Testis (tissue), 2 donors: ENCODE measurements at regions not wholly inside any gene's neighbourhood (a gene's known extent, or its start where the extent isn't known, plus 50 kb on each side); places are given as distances from the start of the nearest gene placed in this dataset.

Source experiments
- DNase-seq: peaks from one replicate; pipeline ENCODE4 v3.0.0-alpha.2; 2019
- H3K27ac ChIP-seq, 2 donors: fragments of 200-600 bp; sonication (generic); one replicate each; pipeline ENCODE4 v1.5.1; 2019
- H3K27me3 ChIP-seq: fragments of 200-600 bp; sonication (generic); one replicate; pipeline ENCODE4 v1.5.1; 2019
- H3K36me3 ChIP-seq: fragments of 200-600 bp; sonication (generic); one replicate; pipeline ENCODE4 v1.5.1; 2017; ENCODE audit warnings: low read depth; ENCODE audit errors: missing control alignments
- H3K4me1 ChIP-seq: fragments of 200-600 bp; sonication (generic); one replicate; pipeline ENCODE4 v1.5.1; 2019
- H3K4me3 ChIP-seq, 2 donors: fragments of 200-600 bp; sonication (generic); one replicate each; pipeline ENCODE4 v1.5.1; 2017 to 2019
- H3K9me3 ChIP-seq: fragments of 200-600 bp; sonication (generic); one replicate; pipeline ENCODE4 v1.5.1; 2017
- POLR2A ChIP-seq: fragments of 450-650 bp; IDR thresholded peaks from one replicate; pipeline ENCODE4 v1.6.1; 2017; ENCODE audit warnings: antibody characterized with exemption, mild to moderate bottlenecking, moderate library complexity
- WGBS, 2 donors: methylation state at CpG; one replicate each; pipeline ENCODE4 v1.1.5; 2018; 5-methylcytosine and 5-hydroxymethylcytosine counted together
- intact Hi-C: fragments of 100-400 bp; cut with DNase I; formaldehyde crosslinking; loops from one replicate; pipeline ENCODE4 v1.15.1; 2023; ENCODE audit warnings: low total_unique reads
- TF ChIP-seq, protein P1 (sequence below), 3 experiments: fragments of 450-650 bp in 2 of 3; fragments of 200-600 bp in 1 of 3; sonication (generic) in 1 of 3; IDR thresholded peaks; one replicate each; pipeline ENCODE4 v1.5.1; 2016 to 2019; ENCODE audit warnings: antibody characterized with exemption in 3 of 3, mild to moderate bottlenecking in 2 of 3, moderate library complexity in 1 of 3

DNA sequence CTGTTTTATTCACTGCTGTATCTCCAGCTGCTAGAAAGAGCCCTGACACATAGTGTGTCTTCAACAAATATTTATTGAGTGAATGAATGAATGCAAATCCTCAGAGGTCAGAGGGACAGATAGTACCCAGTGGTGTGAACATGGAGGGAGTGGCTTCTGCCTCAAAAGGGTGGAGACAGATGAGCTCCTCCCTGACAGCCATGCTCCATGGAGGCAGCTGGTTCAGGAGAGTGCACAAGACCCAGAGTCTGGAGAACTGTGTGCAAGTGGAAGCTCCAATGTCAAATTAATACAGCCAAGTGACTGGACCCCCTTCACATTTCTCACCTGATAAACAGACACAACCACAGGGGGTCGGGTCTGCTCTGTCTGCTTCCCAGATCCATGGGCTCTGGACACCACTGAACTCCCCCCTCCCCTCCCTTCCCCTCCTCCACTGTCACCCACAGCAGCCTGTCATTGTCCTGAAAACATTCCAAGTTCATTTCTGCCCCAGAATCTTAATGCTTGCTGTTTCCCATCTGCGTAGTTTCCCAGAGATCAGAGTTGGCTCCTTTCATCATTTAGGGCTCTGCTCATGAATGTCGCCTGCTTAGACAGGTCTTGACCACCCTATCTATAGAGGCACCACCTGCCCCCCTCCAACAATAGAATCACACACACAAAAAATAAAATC, 312.9 kb upstream of the PODXL start:
- WGBS, 2 donors = 83 to 87% methylated on average over 3 of the region's 3 CpGs
- Histone ChIP-seq H3K36me3 (no peaks in the 10 kb centered on the region), H3K4me3 (no peak overlapping the region), H3K9me3 (no peaks in the 10 kb centered on the region), H3K27me3 (no peaks in the 10 kb centered on the region), H3K4me1 (no peaks in the 10 kb centered on the region), H3K27ac (no peak overlapping the region)
- TF ChIP-seq POLR2A = no peak
- no peak for DNase-seq
- intact Hi-C loops = no loop called here

DNA sequence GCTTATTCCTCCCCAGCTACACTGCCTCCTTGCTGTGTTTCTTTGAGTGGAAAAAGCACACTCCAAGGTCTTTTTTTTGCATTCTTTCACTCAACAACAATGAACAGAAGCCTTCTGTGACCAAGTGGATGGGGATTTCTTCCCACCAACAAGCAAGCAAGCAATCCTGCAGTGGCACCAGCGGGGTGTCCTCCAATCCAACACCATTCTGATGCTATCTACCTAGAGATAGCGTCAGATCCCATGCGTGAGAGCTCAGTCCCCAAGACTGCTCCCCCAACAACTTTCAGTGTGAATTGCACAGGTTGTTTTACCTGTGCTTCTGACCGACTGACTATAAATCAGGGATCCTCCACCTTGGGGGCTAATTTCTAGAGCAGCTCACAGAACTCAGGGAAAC, 311.0 kb upstream of the PODXL start:
- intact Hi-C loops = no loop called here
- H3K4me1 ChIP-seq = no peaks in the 10 kb centered on the region
- no peaks in the 10 kb centered on the region for H3K27me3 ChIP-seq
- no peak overlapping the region for H3K4me3 ChIP-seq
- TF ChIP-seq, protein P1, sequence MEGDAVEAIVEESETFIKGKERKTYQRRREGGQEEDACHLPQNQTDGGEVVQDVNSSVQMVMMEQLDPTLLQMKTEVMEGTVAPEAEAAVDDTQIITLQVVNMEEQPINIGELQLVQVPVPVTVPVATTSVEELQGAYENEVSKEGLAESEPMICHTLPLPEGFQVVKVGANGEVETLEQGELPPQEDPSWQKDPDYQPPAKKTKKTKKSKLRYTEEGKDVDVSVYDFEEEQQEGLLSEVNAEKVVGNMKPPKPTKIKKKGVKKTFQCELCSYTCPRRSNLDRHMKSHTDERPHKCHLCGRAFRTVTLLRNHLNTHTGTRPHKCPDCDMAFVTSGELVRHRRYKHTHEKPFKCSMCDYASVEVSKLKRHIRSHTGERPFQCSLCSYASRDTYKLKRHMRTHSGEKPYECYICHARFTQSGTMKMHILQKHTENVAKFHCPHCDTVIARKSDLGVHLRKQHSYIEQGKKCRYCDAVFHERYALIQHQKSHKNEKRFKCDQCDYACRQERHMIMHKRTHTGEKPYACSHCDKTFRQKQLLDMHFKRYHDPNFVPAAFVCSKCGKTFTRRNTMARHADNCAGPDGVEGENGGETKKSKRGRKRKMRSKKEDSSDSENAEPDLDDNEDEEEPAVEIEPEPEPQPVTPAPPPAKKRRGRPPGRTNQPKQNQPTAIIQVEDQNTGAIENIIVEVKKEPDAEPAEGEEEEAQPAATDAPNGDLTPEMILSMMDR (IDR thresholded peaks at IDR 0.05) = no peak
- H3K27ac ChIP-seq = no peak overlapping the region
- no peaks in the 10 kb centered on the region for H3K9me3 ChIP-seq
- no peak for DNase-seq
- no peaks in the 10 kb centered on the region for H3K36me3 ChIP-seq
- 82 to 91% methylated on average over 4 of the region's 4 CpGs for WGBS, 2 donors

DNA sequence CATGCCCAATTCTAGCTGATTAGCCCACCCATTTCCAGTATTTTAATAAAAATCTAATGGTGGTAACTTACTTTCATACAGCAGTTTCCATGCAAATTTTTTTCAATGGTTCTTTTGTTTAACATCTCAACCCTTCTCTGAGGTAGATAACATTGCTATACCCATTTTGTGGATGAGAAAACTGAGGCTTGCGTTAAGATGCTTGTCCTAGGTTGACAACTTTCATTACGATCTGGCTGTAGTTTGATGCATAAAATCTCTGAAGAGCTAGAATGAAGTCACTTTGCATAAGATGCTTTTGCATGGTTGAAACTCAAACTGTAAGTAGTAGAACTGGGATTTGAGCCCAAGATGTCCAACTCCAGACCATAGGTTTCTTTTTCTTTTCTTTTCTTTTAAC, 309.5 kb upstream of the PODXL start:
- TF ChIP-seq, protein P1 (IDR thresholded peaks at IDR 0.05) = no peak
- no peak for TF ChIP-seq POLR2A
- intact Hi-C loops = no loop called here
- no peaks in the 10 kb centered on the region for H3K36me3 ChIP-seq
- H3K4me3 ChIP-seq = no peak overlapping the region
- H3K27ac ChIP-seq = no peak overlapping the region
- WGBS, 2 donors = 94 to 95% methylated on average over 2 of the region's 2 CpGs
- H3K4me1 ChIP-seq = no peaks in the 10 kb centered on the region
- no peaks in the 10 kb centered on the region for H3K27me3 ChIP-seq
- no peaks in the 10 kb centered on the region for H3K9me3 ChIP-seq
- no peak for DNase-seq

DNA sequence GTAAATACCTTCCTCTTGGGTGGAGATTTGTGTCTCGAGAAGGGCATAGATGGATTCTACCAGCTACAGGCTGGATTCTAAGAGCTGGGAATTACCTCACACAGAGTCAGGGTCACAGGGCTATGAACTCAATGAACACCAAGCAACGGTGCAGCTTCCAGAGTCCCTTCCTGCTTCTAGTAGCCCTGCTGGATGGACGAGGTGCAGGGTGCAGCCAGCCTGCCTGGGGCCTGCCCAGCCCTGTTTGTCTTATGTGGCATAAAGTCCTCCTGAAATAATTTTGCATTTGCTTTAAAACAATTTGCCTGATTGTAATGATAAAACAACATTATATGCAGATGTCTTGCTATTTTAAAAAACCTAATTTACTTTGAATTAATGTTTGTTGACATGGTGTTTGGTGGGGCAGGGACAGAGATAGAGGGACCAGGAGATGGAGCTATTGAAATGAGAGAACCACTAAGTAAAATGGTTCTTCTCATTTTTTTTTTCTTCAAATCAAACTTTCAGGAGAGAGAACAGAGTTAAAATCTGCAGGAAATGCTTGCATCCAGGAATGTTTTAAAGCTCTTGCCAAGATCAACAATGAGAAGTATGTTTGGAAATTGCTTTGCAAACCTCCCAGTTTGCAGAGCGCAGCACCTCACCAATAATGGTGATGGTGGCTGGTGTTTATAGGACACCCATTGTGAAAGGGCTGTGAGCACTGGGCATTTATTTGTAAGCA, 305.4 kb upstream of the PODXL start:
- Histone ChIP-seq H3K27ac (no peak overlapping the region), H3K4me3 (no peak overlapping the region), H3K27me3 (no peaks in the 10 kb centered on the region), H3K9me3 (no peaks in the 10 kb centered on the region), H3K36me3 (no peaks in the 10 kb centered on the region), H3K4me1 (no peaks in the 10 kb centered on the region)
- TF ChIP-seq, protein P1 (IDR thresholded peaks at IDR 0.05) = no peak
- TF ChIP-seq POLR2A = no peak
- WGBS, 2 donors = 56 to 57% methylated on average over 4 of the region's 4 CpGs
- intact Hi-C loops = no loop called here
- no peak for DNase-seq

DNA sequence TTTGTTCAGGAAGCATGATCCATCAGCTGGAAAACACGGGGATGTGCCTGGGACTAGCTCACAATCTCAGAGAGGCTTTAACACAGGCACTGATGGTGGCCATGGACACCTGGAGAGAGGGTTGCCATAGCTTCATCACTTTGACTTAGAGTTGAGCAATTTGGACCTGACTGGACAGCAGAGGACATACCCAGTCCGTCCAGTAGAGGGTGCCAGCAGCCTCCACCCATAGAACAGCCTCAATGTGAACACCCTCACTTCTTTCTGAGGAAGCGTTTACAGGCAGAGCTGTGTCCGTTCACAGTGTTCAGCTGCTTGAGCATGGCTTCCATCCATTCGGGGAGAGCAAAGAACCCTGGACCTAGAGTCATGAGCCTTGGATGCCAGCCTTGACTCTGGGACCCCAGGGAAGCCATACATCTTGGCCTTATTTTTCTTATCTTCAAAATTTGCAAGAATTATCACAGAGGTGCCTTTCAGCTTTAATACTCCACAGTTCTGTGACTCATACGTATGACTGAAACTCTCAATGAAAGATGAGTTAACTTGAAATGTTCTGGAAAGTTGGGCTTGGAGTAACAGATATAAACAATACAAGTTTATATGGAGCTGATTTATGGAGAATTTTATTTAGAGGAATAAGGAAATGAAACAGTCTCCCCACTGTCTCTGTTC, 302.9 kb upstream of the PODXL start:
- no peaks in the 10 kb centered on the region for H3K9me3 ChIP-seq
- no peaks in the 10 kb centered on the region for H3K4me1 ChIP-seq
- H3K27me3 ChIP-seq = no peaks in the 10 kb centered on the region
- no peaks in the 10 kb centered on the region for H3K36me3 ChIP-seq
- no peak for TF ChIP-seq POLR2A
- TF ChIP-seq, protein P1 (IDR thresholded peaks at IDR 0.05) = peak in 2 of 3 experiments; percentile 58 to 60
- no peak overlapping the region for H3K27ac ChIP-seq
- intact Hi-C loops = no loop called here
- DNase-seq = peak; percentile 85
- WGBS, 2 donors = 23 to 38% methylated on average over 6 of the region's 6 CpGs
- no peak overlapping the region for H3K4me3 ChIP-seq
